Mesothelial cell of epicardium (in vitro differentiated cells): ENCODE measurements at regions not wholly inside any gene's neighbourhood (a gene's known extent, or its start where the extent isn't known, plus 50 kb on each side); places are given as distances from the start of the nearest gene placed in this dataset.

Source experiments
- DNase-seq, 2 experiments: peaks; one replicate each; pipeline ENCODE4 v3.0.0; 2021; ENCODE audit warnings: low spot score in 2 of 2; ENCODE audit not compliant: unreplicated experiment in 2 of 2
- H3K27ac Mint-ChIP-seq: 2 replicates; pipeline ENCODE4 v1.8.0; 2021; ENCODE audit warnings: mixed read lengths
- H3K27me3 Mint-ChIP-seq: 2 replicates; pipeline ENCODE4 v1.8.0; 2021; ENCODE audit warnings: low read depth, mixed read lengths
- H3K36me3 Mint-ChIP-seq: 2 replicates; pipeline ENCODE4 v1.8.0; 2021; ENCODE audit warnings: mixed read lengths
- H3K4me1 Mint-ChIP-seq: 2 replicates; pipeline ENCODE4 v1.8.0; 2021; ENCODE audit warnings: mixed read lengths
- H3K4me3 Mint-ChIP-seq: 2 replicates; pipeline ENCODE4 v1.8.0; 2021; ENCODE audit warnings: mild to moderate bottlenecking, moderate library complexity, mixed read lengths
- H3K9me3 Mint-ChIP-seq: 2 replicates; pipeline ENCODE4 v1.8.0; 2021; ENCODE audit warnings: mixed read lengths
- CTCF ChIP-seq: fragments of 200-600 bp; sonication (generic); IDR thresholded peaks from one replicate; pipeline ENCODE4 v1.5.0; 2021; ENCODE audit warnings: antibody characterized with exemption; ENCODE audit not compliant: unreplicated experiment

GRCh38 chr16:26740771-26741170 is 326.0 kb upstream of the C16orf82 start:
- H3K36me3 Mint-ChIP-seq, result no peaks in the 10 kb centered on the region
- no peak overlapping the region for H3K4me3 Mint-ChIP-seq
- TF ChIP-seq CTCF, result no peak
- no peaks in the 10 kb centered on the region for H3K9me3 Mint-ChIP-seq
- H3K27ac Mint-ChIP-seq, result no peak overlapping the region
- DNase-seq, result no peak
- peaks cover 36% of the 10 kb centered on the region for H3K27me3 Mint-ChIP-seq
- H3K4me1 Mint-ChIP-seq, result peaks cover 3% of the 10 kb centered on the region

GRCh38 chr16:26742040-26742439 is 324.7 kb upstream of the C16orf82 start:
- no peak for DNase-seq
- no peaks in the 10 kb centered on the region for H3K36me3 Mint-ChIP-seq
- no peak overlapping the region for H3K27ac Mint-ChIP-seq
- H3K4me3 Mint-ChIP-seq, result no peak overlapping the region
- no peaks in the 10 kb centered on the region for H3K9me3 Mint-ChIP-seq
- H3K27me3 Mint-ChIP-seq, result peaks cover 41% of the 10 kb centered on the region
- H3K4me1 Mint-ChIP-seq, result peaks cover 3% of the 10 kb centered on the region
- no peak for TF ChIP-seq CTCF

GRCh38 chr16:26744430-26744829 is 322.3 kb upstream of the C16orf82 start:
- Mint-ChIP-seq H3K4me3 (no peak overlapping the region), H3K36me3 (no peaks in the 10 kb centered on the region), H3K27me3 (peaks cover 56% of the 10 kb centered on the region), H3K9me3 (no peaks in the 10 kb centered on the region), H3K4me1 (peaks cover 15% of the 10 kb centered on the region), H3K27ac (no peak overlapping the region)
- no peak for TF ChIP-seq CTCF
- DNase-seq, result no peak

- Mint-ChIP-seq H3K36me3 (no peaks in the 10 kb centered on the region), H3K27me3 (peaks cover 76% of the 10 kb centered on the region), H3K4me3 (no peak overlapping the region), H3K27ac (no peak overlapping the region), H3K4me1 (peaks cover 20% of the 10 kb centered on the region), H3K9me3 (no peaks in the 10 kb centered on the region)
- no peak for DNase-seq
- TF ChIP-seq CTCF, result no peak
These were observed 319.0 kb upstream of the C16orf82 start for GRCh38 chr16:26747760-26748159.

- TF ChIP-seq CTCF, result no peak
- H3K4me1 Mint-ChIP-seq, result peaks cover 20% of the 10 kb centered on the region
- no peak overlapping the region for H3K4me3 Mint-ChIP-seq
- no peak overlapping the region for H3K27ac Mint-ChIP-seq
- H3K27me3 Mint-ChIP-seq, result peaks cover 83% of the 10 kb centered on the region
- DNase-seq, result no peak
- H3K36me3 Mint-ChIP-seq, result no peaks in the 10 kb centered on the region
- H3K9me3 Mint-ChIP-seq, result no peaks in the 10 kb centered on the region
These were observed 317.7 kb upstream of the C16orf82 start for GRCh38 chr16:26749072-26749471.

- H3K4me3 Mint-ChIP-seq, result no peak overlapping the region
These were observed 314.6 kb upstream of the C16orf82 start for GRCh38 chr16:26752166-26752565.

More at GRCh38 chr16:26752166-26752565, 314.6 kb upstream of the C16orf82 start:
- no peak overlapping the region for H3K27ac Mint-ChIP-seq
- peaks cover 10% of the 10 kb centered on the region for H3K9me3 Mint-ChIP-seq
- H3K4me1 Mint-ChIP-seq, result peaks cover 16% of the 10 kb centered on the region
- no peak for DNase-seq
- H3K36me3 Mint-ChIP-seq, result no peaks in the 10 kb centered on the region
- TF ChIP-seq CTCF, result no peak
- peaks cover 66% of the 10 kb centered on the region for H3K27me3 Mint-ChIP-seq
